ENCODE measurements at regions not wholly inside any gene's neighbourhood (a gene's known extent, or its start where the extent isn't known, plus 50 kb on each side); places are given as distances from the start of the nearest gene placed in this dataset.

- no peak for DNase-seq
- in situ Hi-C loops (cut with HindIII; ENCODE audit: low pct_ligation_motif_present, low pct_unique_long_range_greater_than_20kb, low sequenced_read_pairs): no loop called here
Observed at GRCh38 chr9:82570226-82570625, 492.7 kb downstream of the RASEF start.

- no peak for DNase-seq
- in situ Hi-C loops (cut with HindIII; ENCODE audit: low pct_ligation_motif_present, low pct_unique_long_range_greater_than_20kb, low sequenced_read_pairs): no loop called here
Observed at GRCh38 chr9:82571540-82571939, 491.4 kb downstream of the RASEF start.

GRCh38 chr9:82572146-82572545 is 490.8 kb downstream of the RASEF start:
- DNase-seq: no peak
- in situ Hi-C loops (cut with HindIII; ENCODE audit: low pct_ligation_motif_present, low pct_unique_long_range_greater_than_20kb, low sequenced_read_pairs): no loop called here

DNA sequence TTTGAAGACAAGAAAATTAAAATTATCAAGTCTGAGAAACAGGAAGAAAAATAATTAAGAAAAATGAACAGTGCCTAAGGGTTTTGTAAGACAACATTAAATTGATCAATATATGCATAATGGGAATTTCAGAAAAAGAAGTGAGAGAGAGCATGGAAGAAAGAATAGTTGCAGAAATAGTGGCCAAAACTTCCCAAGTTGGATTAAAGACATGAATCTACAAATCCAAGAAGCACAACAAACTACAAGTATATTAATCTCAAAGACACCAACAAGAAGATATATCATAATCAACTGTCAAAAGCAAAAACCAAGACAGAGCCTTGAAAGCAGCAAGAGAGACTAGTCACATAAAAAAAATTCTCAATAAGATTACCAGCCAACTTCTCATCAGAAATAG is 488.0 kb downstream of the RASEF start:
- in situ Hi-C loops (cut with HindIII; ENCODE audit: low pct_ligation_motif_present, low pct_unique_long_range_greater_than_20kb, low sequenced_read_pairs): no loop called here
- no peak for DNase-seq

DNA sequence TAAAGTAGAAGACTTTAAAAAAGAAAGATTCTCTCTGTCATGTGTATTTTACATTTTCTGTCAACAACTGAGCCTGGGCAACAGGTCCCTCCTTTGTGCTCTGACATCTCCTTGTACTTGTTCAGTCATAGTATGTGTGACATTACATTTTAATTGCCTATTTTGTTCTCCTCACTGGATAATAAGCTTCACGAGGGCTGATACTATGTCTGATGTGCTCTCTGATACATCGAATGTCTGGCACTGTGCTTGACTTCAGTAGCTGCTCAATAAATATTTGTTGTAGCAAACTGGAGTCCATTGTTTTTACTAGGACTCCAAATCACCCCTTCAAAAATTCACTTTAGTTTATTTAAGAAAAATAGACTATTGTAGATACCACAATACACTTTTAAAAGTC is 482.0 kb downstream of the RASEF start:
- DNase-seq: no peak
- in situ Hi-C loops (cut with HindIII; ENCODE audit: low pct_ligation_motif_present, low pct_unique_long_range_greater_than_20kb, low sequenced_read_pairs): no loop called here

DNA sequence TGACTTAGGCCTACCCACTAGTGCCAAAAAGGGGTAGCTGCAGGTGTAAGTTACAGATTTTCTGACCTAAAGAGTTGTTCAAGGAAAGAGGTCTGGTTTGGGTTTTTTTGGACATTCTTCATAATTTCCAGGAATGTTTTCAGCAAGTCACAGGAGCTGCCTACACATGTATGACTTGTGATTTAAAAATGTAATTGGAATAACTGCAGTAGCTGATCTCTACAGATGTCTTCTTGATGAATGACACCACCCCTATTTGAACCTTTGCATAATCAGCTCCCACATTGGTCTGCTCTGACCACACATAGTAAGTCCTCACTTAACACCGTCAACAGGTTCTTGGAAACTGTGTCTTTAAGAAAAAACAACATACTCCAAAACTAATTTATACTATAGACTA is 481.4 kb downstream of the RASEF start:
- in situ Hi-C loops (cut with HindIII; ENCODE audit: low pct_ligation_motif_present, low pct_unique_long_range_greater_than_20kb, low sequenced_read_pairs): no loop called here
- DNase-seq: no peak

- DNase-seq: no peak
- in situ Hi-C loops (cut with HindIII; ENCODE audit: low pct_ligation_motif_present, low pct_unique_long_range_greater_than_20kb, low sequenced_read_pairs): no loop called here
Observed at GRCh38 chr9:82581935-82582334, 481.0 kb downstream of the RASEF start.

DNA sequence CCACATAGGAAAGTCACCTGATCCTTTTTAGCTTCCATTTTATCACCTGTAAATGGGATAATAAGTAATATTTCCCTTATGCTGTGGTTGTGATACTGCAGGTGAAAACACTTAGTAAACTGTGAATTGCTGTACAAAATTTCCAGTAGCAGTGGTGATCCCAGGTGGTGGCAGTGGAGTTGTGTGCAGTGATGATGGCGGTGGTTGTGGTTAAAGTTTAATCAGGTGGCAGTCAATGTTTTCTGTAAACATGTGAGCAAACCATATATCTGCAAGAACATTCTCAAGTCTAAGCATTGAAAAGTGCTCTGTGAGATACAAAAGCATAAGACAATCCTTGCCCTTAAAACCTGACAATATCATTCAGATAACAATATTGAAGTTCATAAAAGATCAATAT is 480.2 kb downstream of the RASEF start:
- in situ Hi-C loops (cut with HindIII; ENCODE audit: low pct_ligation_motif_present, low pct_unique_long_range_greater_than_20kb, low sequenced_read_pairs): no loop called here
- DNase-seq: no peak

GRCh38 chr9:82583524-82583923 is 479.4 kb downstream of the RASEF start:
- no peak for DNase-seq
- in situ Hi-C loops (cut with HindIII; ENCODE audit: low pct_ligation_motif_present, low pct_unique_long_range_greater_than_20kb, low sequenced_read_pairs): no loop called here

- no peak for DNase-seq
- in situ Hi-C loops (cut with HindIII; ENCODE audit: low pct_ligation_motif_present, low pct_unique_long_range_greater_than_20kb, low sequenced_read_pairs): no loop called here
Observed at GRCh38 chr9:82584349-82584863, 478.5 kb downstream of the RASEF start.

- in situ Hi-C loops (cut with HindIII; ENCODE audit: low pct_ligation_motif_present, low pct_unique_long_range_greater_than_20kb, low sequenced_read_pairs): no loop called here
- no peak for DNase-seq
Observed at GRCh38 chr9:82586918-82587356, 476.0 kb downstream of the RASEF start.

DNA sequence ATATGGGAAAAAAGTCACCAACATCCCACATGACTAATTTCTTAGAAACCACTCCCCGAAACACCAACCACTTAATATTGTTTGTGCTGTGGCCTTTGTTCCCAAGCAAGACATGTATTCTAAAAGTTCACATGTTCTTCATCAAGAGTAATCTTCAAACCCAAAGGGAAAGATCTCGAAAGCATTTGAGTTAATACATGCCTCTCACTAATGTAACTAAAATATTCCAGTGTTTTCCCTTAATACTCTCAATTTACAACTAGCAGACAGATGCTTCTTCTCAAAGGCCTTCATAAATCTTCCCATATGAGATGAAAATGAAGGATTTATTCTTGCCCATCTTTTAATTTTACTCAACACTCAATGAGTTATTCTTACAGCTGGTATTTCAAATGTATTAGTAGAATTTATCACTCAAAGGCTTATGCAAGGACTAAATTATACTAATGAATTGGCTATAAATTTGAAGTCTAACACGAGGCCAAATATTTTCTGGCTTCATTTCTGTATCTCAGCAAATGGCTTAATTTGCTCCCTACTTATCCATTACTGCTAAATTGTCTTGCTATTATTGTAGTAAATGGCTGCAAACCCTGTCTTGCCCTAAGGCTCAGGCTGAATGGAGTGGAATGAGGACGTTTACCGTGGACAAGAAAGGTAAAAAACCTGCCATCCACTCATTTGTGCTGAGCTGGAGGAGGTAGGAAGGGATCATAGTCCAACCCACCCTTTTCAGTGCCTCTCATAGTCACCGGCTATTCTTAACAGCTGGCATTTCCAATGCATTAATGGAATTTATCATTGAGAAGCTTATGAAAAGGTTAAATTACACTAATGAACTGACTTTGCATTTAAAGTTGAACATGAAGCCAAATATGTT is 474.4 kb downstream of the RASEF start:
- no peak for DNase-seq
- in situ Hi-C loops (cut with HindIII; ENCODE audit: low pct_ligation_motif_present, low pct_unique_long_range_greater_than_20kb, low sequenced_read_pairs): no loop called here

- DNase-seq: no peak
- in situ Hi-C loops (cut with HindIII; ENCODE audit: low pct_ligation_motif_present, low pct_unique_long_range_greater_than_20kb, low sequenced_read_pairs): no loop called here
Observed at GRCh38 chr9:82590845-82591244, 472.1 kb downstream of the RASEF start.

DNA sequence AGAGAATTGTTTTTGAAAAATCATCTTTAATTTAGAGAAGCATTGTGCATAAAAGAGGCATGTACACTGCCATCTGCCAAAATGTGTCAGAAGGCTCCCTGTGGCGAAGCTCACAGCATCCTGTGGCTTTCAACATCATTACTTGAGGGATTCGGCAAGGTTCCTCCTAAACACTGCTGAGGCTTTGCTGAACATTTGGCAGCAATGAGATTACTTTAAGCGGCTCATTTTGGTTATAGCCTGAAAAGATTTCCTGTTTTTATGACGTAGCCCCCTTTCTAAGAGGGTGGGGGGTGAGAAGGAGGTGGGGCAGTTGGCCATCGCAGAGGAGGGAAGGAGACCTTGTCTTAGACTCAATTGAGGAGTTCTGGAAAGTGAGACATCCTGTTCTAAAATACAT is 469.4 kb downstream of the RASEF start:
- no peak for DNase-seq
- in situ Hi-C loops (cut with HindIII; ENCODE audit: low pct_ligation_motif_present, low pct_unique_long_range_greater_than_20kb, low sequenced_read_pairs): no loop called here

DNA sequence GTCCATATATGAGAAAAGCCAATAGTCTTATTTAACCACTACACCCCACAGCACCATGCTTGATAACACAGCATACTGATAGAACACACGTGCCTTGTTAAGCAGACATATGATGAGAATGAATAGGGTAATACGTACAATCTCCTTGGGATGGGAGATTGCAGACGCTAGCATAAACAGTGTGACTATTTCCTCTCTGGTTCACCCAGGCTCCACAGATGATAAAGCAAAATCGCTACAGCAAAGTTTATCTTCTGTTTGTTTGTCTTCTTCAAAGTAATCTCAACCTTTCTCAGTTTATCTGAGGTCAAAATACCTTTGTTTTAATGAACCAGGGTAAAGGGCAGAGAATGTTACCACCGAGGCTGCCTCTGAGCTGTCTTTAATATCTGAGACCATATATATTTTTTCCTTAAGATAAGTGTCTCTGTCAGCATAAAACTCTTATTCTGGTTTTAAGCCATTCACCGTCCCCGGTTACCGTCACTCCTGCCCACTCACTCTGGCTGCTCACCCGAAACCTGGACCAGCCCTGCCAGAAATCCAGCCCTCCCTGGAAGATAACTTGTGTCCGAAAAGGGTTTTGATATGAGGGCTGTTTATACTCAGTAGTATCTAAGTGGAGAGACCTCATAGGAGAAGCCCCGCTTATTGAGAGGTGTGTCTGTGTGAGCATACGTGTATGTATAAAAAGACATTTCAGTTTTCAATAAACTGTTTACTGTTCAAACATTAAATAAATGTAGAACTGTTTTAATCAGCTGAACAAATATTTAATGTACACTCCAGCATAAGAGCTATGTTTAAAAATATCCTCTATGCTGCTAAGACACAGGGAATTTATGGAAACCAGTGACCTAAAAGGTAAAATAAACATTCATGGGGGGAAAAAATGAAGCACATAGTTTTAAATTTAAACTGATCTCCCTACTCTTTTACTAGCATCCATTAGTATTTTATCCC is 465.4 kb downstream of the RASEF start:
- DNase-seq: no peak
- in situ Hi-C loops (cut with HindIII; ENCODE audit: low pct_ligation_motif_present, low pct_unique_long_range_greater_than_20kb, low sequenced_read_pairs): no loop called here

- in situ Hi-C loops (cut with HindIII; ENCODE audit: low pct_ligation_motif_present, low pct_unique_long_range_greater_than_20kb, low sequenced_read_pairs): no loop called here
- no peak for DNase-seq
Observed at GRCh38 chr9:82598241-82599039, 464.5 kb downstream of the RASEF start.

DNA sequence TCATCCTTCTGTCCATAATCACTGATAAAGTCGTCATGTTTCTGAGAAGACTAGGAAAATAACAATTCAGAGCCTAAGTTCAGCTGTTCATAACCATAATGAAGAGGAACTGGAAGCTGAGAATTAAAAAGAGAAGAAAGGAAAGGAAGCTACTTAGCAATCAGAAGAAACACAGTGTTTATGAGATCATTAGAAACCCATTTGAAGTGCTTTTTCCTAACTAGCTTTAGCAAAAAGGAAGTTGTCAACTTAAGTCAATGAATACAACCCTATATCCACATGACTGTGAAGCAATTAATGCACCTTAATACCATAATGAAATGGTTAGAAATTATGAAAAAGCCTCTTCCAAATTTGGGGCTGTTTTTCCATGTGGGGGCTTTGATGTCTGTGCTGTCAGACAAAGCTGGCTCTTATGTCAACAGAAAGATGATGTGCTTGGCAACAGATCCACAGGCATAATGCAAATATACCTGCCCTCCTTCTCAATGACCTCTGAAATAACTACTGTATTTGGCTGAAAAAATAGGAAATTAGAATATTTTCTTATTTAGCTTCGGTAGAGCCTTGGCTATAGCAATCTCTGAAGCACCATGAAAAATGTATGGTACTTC is 463.5 kb downstream of the RASEF start:
- in situ Hi-C loops (cut with HindIII; ENCODE audit: low pct_ligation_motif_present, low pct_unique_long_range_greater_than_20kb, low sequenced_read_pairs): no loop called here
- DNase-seq: no peak

All from ACHN (cell line).